ENCODE measurements at regions not wholly inside any gene's neighbourhood (a gene's known extent, or its start where the extent isn't known, plus 50 kb on each side); places are given as distances from the start of the nearest gene placed in this dataset.

DNA sequence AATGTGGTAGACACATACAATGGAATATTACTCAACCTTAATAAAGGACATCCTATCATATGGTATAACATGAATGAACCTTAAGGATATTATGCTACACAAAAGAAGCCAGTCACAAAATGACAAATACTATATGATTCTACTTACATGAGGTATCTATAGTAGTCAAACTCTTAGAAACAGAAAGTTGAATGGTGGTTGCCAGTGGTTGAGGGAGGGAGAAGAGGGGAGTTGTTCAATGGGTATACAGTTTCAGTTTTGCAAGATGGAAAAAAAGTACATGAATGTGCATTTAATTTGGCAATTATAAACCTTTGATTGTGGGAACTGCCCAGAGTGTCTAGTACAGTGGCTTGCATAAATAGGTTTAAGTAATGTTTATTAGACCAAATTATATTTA lies 473.3 kb upstream of the ZNF608 start:
- no TSS peak for BruUV-seq (replicated peaks)
- TF ChIP-seq TCF7L2 (IDR thresholded peaks at IDR 0.05; ENCODE audit: low read depth, low read length) = no peak
- TF ChIP-seq POLR2AphosphoS5 (IDR thresholded peaks at IDR 0.05; ENCODE audit: low read depth, low read length) = no peak
- TF ChIP-seq SIN3A (IDR thresholded peaks at IDR 0.05; ENCODE audit: borderline replicate concordance, insufficient read depth, low read depth, low read length) = no peak
- TF ChIP-seq CTCF (IDR thresholded peaks at IDR 0.05) = no peak
- TF ChIP-seq REST (IDR thresholded peaks at IDR 0.05; ENCODE audit: insufficient read depth in 1 of 2, low read depth in 2 of 2, low read length in 1 of 2) = no peak
- H3K9me3 ChIP-seq (ENCODE audit: control insufficient read depth, insufficient read depth, low read depth, low read length) = no peaks in the 10 kb centered on the region
- H3K27ac ChIP-seq (ENCODE audit: low read length) = no peak overlapping the region
- DNase-seq (ENCODE audit: low read depth, low spot score) = no peak
- no peak for ATAC-seq
- H3K36me3 ChIP-seq (ENCODE audit: control insufficient read depth, insufficient read depth, low read length) = no peaks in the 10 kb centered on the region
- in situ Hi-C loops (cut with HindIII; ENCODE audit: low pct_unique_long_range_greater_than_20kb, low sequenced_read_pairs) = no loop called here
- no peak overlapping the region for H3K4me3 ChIP-seq (ENCODE audit: low read depth in 2 of 2, low read length in 2 of 2)
- ChIA-PET CTCF (no interaction called here), POLR2A (no interaction called here)
- H3K4me1 ChIP-seq (ENCODE audit: control insufficient read depth, insufficient read depth, low read length) = no peaks in the 10 kb centered on the region
- intact Hi-C loops (cut with micrococcal nuclease; ENCODE audit: unreplicated experiment) = no loop called here
- H3K27me3 ChIP-seq (ENCODE audit: control insufficient read depth, insufficient read depth, low read length) = no peaks in the 10 kb centered on the region

DNA sequence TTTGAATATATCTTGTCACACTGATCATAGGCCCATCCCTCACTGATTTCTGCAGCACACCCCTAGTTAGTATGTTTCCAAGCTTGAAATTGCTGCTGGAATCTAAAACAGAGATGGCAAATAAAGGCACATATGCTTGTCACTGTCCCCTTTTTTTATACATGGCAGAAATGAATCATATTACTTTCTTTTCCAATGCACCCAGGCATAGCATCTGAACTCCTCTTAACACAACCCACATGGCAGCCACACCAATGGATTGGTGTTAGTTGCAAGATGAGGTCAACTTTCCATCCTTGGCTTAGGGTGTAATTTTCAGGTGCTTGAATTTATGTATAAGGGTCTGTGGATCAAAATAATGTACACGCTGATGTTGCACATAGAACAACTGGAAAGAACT lies 473.8 kb upstream of the ZNF608 start:
- TF ChIP-seq SIN3A (IDR thresholded peaks at IDR 0.05; ENCODE audit: borderline replicate concordance, insufficient read depth, low read depth, low read length) (no peak), POLR2AphosphoS5 (IDR thresholded peaks at IDR 0.05; ENCODE audit: low read depth, low read length) (no peak), CTCF (IDR thresholded peaks at IDR 0.05) (no peak), REST (IDR thresholded peaks at IDR 0.05; ENCODE audit: insufficient read depth in 1 of 2, low read depth in 2 of 2, low read length in 1 of 2) (no peak), TCF7L2 (IDR thresholded peaks at IDR 0.05; ENCODE audit: low read depth, low read length) (no peak)
- no peaks in the 10 kb centered on the region for H3K4me1 ChIP-seq (ENCODE audit: control insufficient read depth, insufficient read depth, low read length)
- no peaks in the 10 kb centered on the region for H3K27me3 ChIP-seq (ENCODE audit: control insufficient read depth, insufficient read depth, low read length)
- in situ Hi-C loops (cut with HindIII; ENCODE audit: low pct_unique_long_range_greater_than_20kb, low sequenced_read_pairs) (no loop called here), intact Hi-C loops (cut with micrococcal nuclease; ENCODE audit: unreplicated experiment) (no loop called here)
- H3K4me3 ChIP-seq (ENCODE audit: low read depth in 2 of 2, low read length in 2 of 2) = no peak overlapping the region
- no TSS peak for BruUV-seq (replicated peaks)
- ChIA-PET CTCF (no interaction called here), POLR2A (no interaction called here)
- no peak for ATAC-seq
- H3K36me3 ChIP-seq (ENCODE audit: control insufficient read depth, insufficient read depth, low read length) = no peaks in the 10 kb centered on the region
- no peak for DNase-seq (ENCODE audit: low read depth, low spot score)
- no peak overlapping the region for H3K27ac ChIP-seq (ENCODE audit: low read length)
- no peaks in the 10 kb centered on the region for H3K9me3 ChIP-seq (ENCODE audit: control insufficient read depth, insufficient read depth, low read depth, low read length)
